GM18951 (cell line): ENCODE measurements at regions not wholly inside any gene's neighbourhood (a gene's known extent, or its start where the extent isn't known, plus 50 kb on each side); places are given as distances from the start of the nearest gene placed in this dataset.

Experiments
- POLR2A ChIP-seq: IDR thresholded peaks from 4 replicates; pipeline ENCODE4 v1.6.1; 2011; ENCODE audit warnings: mild to moderate bottlenecking; ENCODE audit not compliant: insufficient read length, insufficient read depth; ENCODE audit errors: extremely low read depth
- in situ Hi-C: fragments of 300-500 bp; cut with MboI; formaldehyde crosslinking; loops from one replicate; pipeline ENCODE4 v1.12.0; 2022; ENCODE audit warnings: low sequenced_read_pairs, mixed read lengths, inconsistent platforms; ENCODE audit not compliant: unreplicated experiment

- no peak for TF ChIP-seq POLR2A
- in situ Hi-C loops: no loop called here
These were observed 588.0 kb upstream of the KLF4 start for GRCh38 chr9:108077556-108077955.

GRCh38 chr9:108074900-108075299 lies 585.3 kb upstream of the KLF4 start:
- TF ChIP-seq POLR2A: no peak
- in situ Hi-C loops: no loop called here

- in situ Hi-C loops: no loop called here
- no peak for TF ChIP-seq POLR2A
These were observed 584.3 kb upstream of the KLF4 start for GRCh38 chr9:108073823-108074222.

GRCh38 chr9:108072740-108073139 lies 583.2 kb upstream of the KLF4 start:
- in situ Hi-C loops: no loop called here
- no peak for TF ChIP-seq POLR2A

GRCh38 chr9:108070861-108071260 lies 581.3 kb upstream of the KLF4 start:
- no peak for TF ChIP-seq POLR2A
- in situ Hi-C loops: no loop called here

- no peak for TF ChIP-seq POLR2A
These were observed 580.4 kb upstream of the KLF4 start for GRCh38 chr9:108069991-108070390.

GRCh38 chr9:108062680-108063079 lies 573.1 kb upstream of the KLF4 start:
- TF ChIP-seq POLR2A: no peak
- in situ Hi-C loops: no loop called here

More at GRCh38 chr9:108069991-108070390, 580.4 kb upstream of the KLF4 start:
- in situ Hi-C loops: no loop called here

GRCh38 chr9:108060175-108060574 lies 570.6 kb upstream of the KLF4 start:
- no peak for TF ChIP-seq POLR2A
- in situ Hi-C loops: no loop called here

GRCh38 chr9:108058135-108058814 lies 568.7 kb upstream of the KLF4 start:
- TF ChIP-seq POLR2A: no peak
- in situ Hi-C loops: no loop called here

- TF ChIP-seq POLR2A: no peak
- in situ Hi-C loops: no loop called here
These were observed 568.0 kb upstream of the KLF4 start for GRCh38 chr9:108057421-108058134.

GRCh38 chr9:108056805-108057386 lies 567.3 kb upstream of the KLF4 start:
- in situ Hi-C loops: no loop called here
- TF ChIP-seq POLR2A: no peak

GRCh38 chr9:108056084-108056804 lies 566.7 kb upstream of the KLF4 start:
- TF ChIP-seq POLR2A: no peak
- in situ Hi-C loops: no loop called here

GRCh38 chr9:108054131-108054630 lies 564.6 kb upstream of the KLF4 start:
- in situ Hi-C loops: no loop called here

GRCh38 chr9:108053555-108054061 lies 564.0 kb upstream of the KLF4 start:
- in situ Hi-C loops: no loop called here
- no peak for TF ChIP-seq POLR2A

More at GRCh38 chr9:108054131-108054630, 564.6 kb upstream of the KLF4 start:
- TF ChIP-seq POLR2A: no peak
